ENCODE measurements at regions not wholly inside any gene's neighbourhood (a gene's known extent, or its start where the extent isn't known, plus 50 kb on each side); places are given as distances from the start of the nearest gene placed in this dataset.
"Not testable (repeated sequence)": the region's sequence is repeated elsewhere in the genome, so short reads cannot be mapped to it uniquely, and the experiment has no call there.

- H3K4me3 Mint-ChIP-seq: no peak overlapping the region
- TF ChIP-seq USF1 (CRISPR knock-in tag; IDR thresholded peaks at IDR 0.05): no peak
- TF ChIP-seq NR1H2 (CRISPR knock-in tag; IDR thresholded peaks at IDR 0.05): no peak
- TF ChIP-seq HMGXB4 (CRISPR knock-in tag; IDR thresholded peaks at IDR 0.05): no peak
- no peak for TF ChIP-seq ZNF416 (CRISPR knock-in tag; IDR thresholded peaks at IDR 0.05)
- no peak for TF ChIP-seq EMX1 (CRISPR knock-in tag; IDR thresholded peaks at IDR 0.05)
- no peak for TF ChIP-seq ATF3 (CRISPR knock-in tag; conservative IDR thresholded peaks at IDR 0.05)
- no peak for TF ChIP-seq TEAD4 (CRISPR knock-in tag; IDR thresholded peaks at IDR 0.05)
- peaks cover 12% of the 10 kb centered on the region for H3K9me3 Mint-ChIP-seq
- ChIA-PET POLR2A (no interaction called here), CTCF (no interaction called here)
- no peak for ATAC-seq
- H3K27me3 Mint-ChIP-seq (ENCODE audit: low read depth): peaks cover 100% of the 10 kb centered on the region
- no peaks in the 10 kb centered on the region for H3K36me3 Mint-ChIP-seq
- H3K27ac Mint-ChIP-seq: no peak overlapping the region
- no peak for DNase-seq (ENCODE audit: low spot score)
- H3K4me1 Mint-ChIP-seq: peaks cover 28% of the 10 kb centered on the region
Measured at GRCh38 chr10:108601851-108602250, 1321.5 kb downstream of the XPNPEP1 start.

- POLR2A ChIA-PET; H3K9me3 Mint-ChIP-seq; DNase-seq (ENCODE audit: low spot score); CTCF ChIA-PET; H3K27ac Mint-ChIP-seq; ATAC-seq; H3K36me3 Mint-ChIP-seq; H3K4me3 Mint-ChIP-seq: not testable (repeated sequence)
- H3K4me1 Mint-ChIP-seq: peaks cover 28% of the 10 kb centered on the region
- H3K27me3 Mint-ChIP-seq (ENCODE audit: low read depth): peaks cover 100% of the 10 kb centered on the region
Measured at GRCh38 chr10:108600511-108600910, 1322.8 kb downstream of the XPNPEP1 start.

- H3K9me3 Mint-ChIP-seq; H3K4me3 Mint-ChIP-seq; CTCF ChIA-PET; ATAC-seq; H3K27ac Mint-ChIP-seq; DNase-seq (ENCODE audit: low spot score); H3K36me3 Mint-ChIP-seq; POLR2A ChIA-PET: not testable (repeated sequence)
- peaks cover 100% of the 10 kb centered on the region for H3K27me3 Mint-ChIP-seq (ENCODE audit: low read depth)
- H3K4me1 Mint-ChIP-seq: peaks cover 28% of the 10 kb centered on the region
Measured at GRCh38 chr10:108599317-108599716, 1324.0 kb downstream of the XPNPEP1 start.

- Mint-ChIP-seq H3K4me1 (peaks cover 28% of the 10 kb centered on the region), H3K4me3 (no peak overlapping the region), H3K27ac (no peak overlapping the region), H3K27me3 (ENCODE audit: low read depth) (peaks cover 100% of the 10 kb centered on the region), H3K36me3 (no peaks in the 10 kb centered on the region), H3K9me3 (no peaks in the 10 kb centered on the region)
- ChIA-PET CTCF (no interaction called here), POLR2A (no interaction called here)
- no peak for DNase-seq (ENCODE audit: low spot score)
- TF ChIP-seq E2F5 (CRISPR knock-in tag; IDR thresholded peaks at IDR 0.05): no peak
- peak; percentile 8; the same call in 1 of the 2 replicates for ATAC-seq
Measured at GRCh38 chr10:108598831-108599230, 1324.5 kb downstream of the XPNPEP1 start.

- Mint-ChIP-seq H3K4me3 (no peak overlapping the region), H3K9me3 (no peaks in the 10 kb centered on the region), H3K27ac (no peak overlapping the region), H3K27me3 (ENCODE audit: low read depth) (peaks cover 100% of the 10 kb centered on the region), H3K4me1 (peaks cover 28% of the 10 kb centered on the region), H3K36me3 (no peaks in the 10 kb centered on the region)
- CTCF ChIA-PET: no interaction called here
- DNase-seq (ENCODE audit: low spot score): peak; percentile 29
- peak; percentile 92 for ATAC-seq
- POLR2A ChIA-PET: no interaction called here
- TF ChIP-seq FOXJ3 (CRISPR knock-in tag; IDR thresholded peaks at IDR 0.05; ENCODE audit: borderline replicate concordance) (peak; percentile 69; the same call in 1 of the 2 replicates), ZBTB43 (CRISPR knock-in tag; IDR thresholded peaks at IDR 0.05) (0 out of 2 replicates have a peak, but pooled peaks have one; percentile 47), AR (CRISPR knock-in tag; IDR thresholded peaks at IDR 0.05) (no peak), E2F5 (CRISPR knock-in tag; IDR thresholded peaks at IDR 0.05) (no peak), FOXK1 (CRISPR knock-in tag; IDR thresholded peaks at IDR 0.05) (peak; percentile 89; the same call in 1 of the 2 replicates), ZNF121 (CRISPR knock-in tag; IDR thresholded peaks at IDR 0.05) (no peak), ELF4 (CRISPR knock-in tag; IDR thresholded peaks at IDR 0.05; ENCODE audit: low read depth) (no peak), TEAD1 (CRISPR knock-in tag; IDR thresholded peaks at IDR 0.05) (peak; percentile 48; the same call in 1 of the 2 replicates), NR2C2 (CRISPR knock-in tag; IDR thresholded peaks at IDR 0.05) (no peak), HMGA2 (CRISPR knock-in tag; IDR thresholded peaks at IDR 0.05) (no peak)
Measured at GRCh38 chr10:108598320-108598695, 1325.0 kb downstream of the XPNPEP1 start.

Measured in WTC11 (cell line).